Caco-2 (cell line): ENCODE measurements at regions not wholly inside any gene's neighbourhood (a gene's known extent, or its start where the extent isn't known, plus 50 kb on each side); places are given as distances from the start of the nearest gene placed in this dataset.

ENCODE experiments used
- BruUV-seq: library from RNA; stranded (reverse); fragments of 400-500 nt; replicated peaks from 2 replicates; lab custom pipeline; 2021; lab: Mats Ljungman, UMichigan
- CTCF ChIA-PET: fragments of 300-600 bp; sonication (Branson Sonifier 250); formaldehyde crosslinking; loops from one replicate; lab custom pipeline; 2022; ENCODE audit warnings: antibody characterized with exemption; lab: Charles Lee
- POLR2A ChIA-PET: fragments of 300-600 bp; sonication (Branson Sonifier 250); formaldehyde crosslinking; loops from one replicate; lab custom pipeline; 2022; ENCODE audit warnings: antibody characterized with exemption; lab: Charles Lee
- DNase-seq, 2 experiments: peaks; one replicate each; pipeline versions ENCODE4 v3.0.0 to v3.0.0-alpha.2; 2020 to 2022
- H3K27me3 ChIP-seq: replicated peaks from 2 replicates; pipeline ENCODE4 v1.6.0; 2011; ENCODE audit warnings: low read length; ENCODE audit not compliant: control insufficient read depth, insufficient read depth
- H3K36me3 ChIP-seq: 2 replicates; pipeline ENCODE4 v1.5.1; 2011; ENCODE audit warnings: low read length; ENCODE audit not compliant: control insufficient read depth, insufficient read depth
- H3K4me1 ChIP-seq: fragments of 250-450 bp; sonication (Bioruptor Pico); 2 replicates; pipeline ENCODE4 v1.5.1; 2020; ENCODE audit warnings: mild to moderate bottlenecking
- H3K4me3 ChIP-seq: 2 replicates; pipeline ENCODE4 v1.5.1; 2011; ENCODE audit warnings: low read depth, mild to moderate bottlenecking, control low read depth, low read length
- H3K9me3 ChIP-seq: fragments of 250-450 bp; sonication (Bioruptor Pico); 2 replicates; pipeline ENCODE4 v1.5.1; 2020; ENCODE audit warnings: mild to moderate bottlenecking, moderate library complexity
- H3K27ac Mint-ChIP-seq: one replicate; pipeline ENCODE4 v1.8.0; 2022; ENCODE audit warnings: mixed read lengths; ENCODE audit not compliant: unreplicated experiment
- H3K27me3 Mint-ChIP-seq: one replicate; pipeline ENCODE4 v1.8.0; 2022; ENCODE audit warnings: mixed read lengths; ENCODE audit not compliant: insufficient read depth, unreplicated experiment
- H3K36me3 Mint-ChIP-seq: one replicate; pipeline ENCODE4 v1.8.0; 2022; ENCODE audit warnings: mild to moderate bottlenecking, mixed read lengths; ENCODE audit not compliant: insufficient read depth, unreplicated experiment
- H3K4me1 Mint-ChIP-seq: one replicate; pipeline ENCODE4 v1.8.0; 2022; ENCODE audit warnings: low read depth, mixed read lengths; ENCODE audit not compliant: unreplicated experiment
- H3K4me3 Mint-ChIP-seq: one replicate; pipeline ENCODE4 v1.8.0; 2022; ENCODE audit warnings: mild to moderate bottlenecking, moderate library complexity, mixed read lengths; ENCODE audit not compliant: unreplicated experiment
- H3K9me3 Mint-ChIP-seq: one replicate; pipeline ENCODE4 v1.8.0; 2022; ENCODE audit warnings: mixed read lengths; ENCODE audit not compliant: unreplicated experiment
- CTCF ChIP-seq, 2 experiments: fragments of 200-600 bp in 1 of 2; IDR thresholded peaks; 1 replicate in 1 of 2; 2 replicates in 1 of 2; pipeline versions ENCODE4 v1.5.1 to v1.8.0; 2011 to 2022; ENCODE audit warnings: antibody characterized with exemption in 1 of 2, control low read depth in 1 of 2, inconsistent platforms in 1 of 2, low read depth in 1 of 2, low read length in 1 of 2, mild to moderate bottlenecking in 1 of 2, moderate library complexity in 1 of 2; ENCODE audit not compliant: insufficient read depth in 1 of 2, severe bottlenecking in 1 of 2, unreplicated experiment in 1 of 2
- intact Hi-C: fragments of 100-400 bp; cut with micrococcal nuclease; formaldehyde crosslinking; loops from one replicate; pipeline ENCODE4 v1.10.0; 2022; ENCODE audit not compliant: unreplicated experiment

GRCh38 chr2:83584672-83585071 is 874.4 kb downstream of the SUCLG1 start:
- Histone ChIP-seq H3K27me3 (no peaks in the 10 kb centered on the region), H3K9me3 (no peaks in the 10 kb centered on the region), H3K4me3 (no peak overlapping the region), H3K36me3 (no peaks in the 10 kb centered on the region), H3K4me1 (no peaks in the 10 kb centered on the region)
- no peak for TF ChIP-seq CTCF (IDR thresholded peaks at IDR 0.05; ENCODE audit: insufficient read depth in 1 of 2, low read depth in 1 of 2, low read length in 1 of 2, severe bottlenecking in 1 of 2, unreplicated experiment in 1 of 2)
- no peaks in the 10 kb centered on the region for H3K9me3 Mint-ChIP-seq
- DNase-seq, result no peak
- no peaks in the 10 kb centered on the region for H3K27me3 Mint-ChIP-seq
- H3K27ac Mint-ChIP-seq, result no peak overlapping the region
- no peaks in the 10 kb centered on the region for H3K4me1 Mint-ChIP-seq
- H3K4me3 Mint-ChIP-seq, result no peak overlapping the region
- no peaks in the 10 kb centered on the region for H3K36me3 Mint-ChIP-seq
- BruUV-seq, result no TSS peak
- CTCF ChIA-PET, result no interaction called here
- POLR2A ChIA-PET, result no interaction called here
- intact Hi-C loops, result loop anchor here (5.0 kb wide), 1 partner anchor 233 kb away; no protein-coding TSS in a partner anchor

DNA sequence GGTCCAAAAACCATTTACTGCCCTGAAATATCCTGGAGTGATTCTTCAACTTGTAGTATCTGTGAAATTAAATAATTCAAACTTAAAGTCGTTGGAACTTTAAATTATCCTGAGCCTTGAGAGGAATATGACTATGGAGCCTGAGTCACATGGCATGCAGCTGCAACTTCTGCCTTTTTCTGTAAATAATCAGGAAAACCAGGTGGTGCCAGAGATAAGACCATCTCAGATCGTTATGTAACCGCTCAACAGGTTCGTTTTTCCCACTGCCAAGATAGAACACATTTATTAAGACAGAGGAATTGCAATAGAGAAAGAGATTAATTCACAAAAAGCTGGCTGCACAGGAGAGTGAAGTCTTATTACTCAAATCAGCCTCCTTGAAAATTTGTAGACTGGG is 876.5 kb downstream of the SUCLG1 start:
- intact Hi-C loops, result no loop called here
- Histone ChIP-seq H3K36me3 (no peaks in the 10 kb centered on the region), H3K27me3 (no peaks in the 10 kb centered on the region), H3K4me1 (no peaks in the 10 kb centered on the region), H3K9me3 (no peaks in the 10 kb centered on the region), H3K4me3 (no peak overlapping the region)
- H3K4me3 Mint-ChIP-seq, result no peak overlapping the region
- TF ChIP-seq CTCF (IDR thresholded peaks at IDR 0.05; ENCODE audit: insufficient read depth in 1 of 2, low read depth in 1 of 2, low read length in 1 of 2, severe bottlenecking in 1 of 2, unreplicated experiment in 1 of 2), result no peak
- H3K27me3 Mint-ChIP-seq, result no peaks in the 10 kb centered on the region
- no peaks in the 10 kb centered on the region for H3K9me3 Mint-ChIP-seq
- no peaks in the 10 kb centered on the region for H3K36me3 Mint-ChIP-seq
- no peak for DNase-seq
- ChIA-PET POLR2A (no interaction called here), CTCF (no interaction called here)
- BruUV-seq, result no TSS peak
- no peak overlapping the region for H3K27ac Mint-ChIP-seq
- no peaks in the 10 kb centered on the region for H3K4me1 Mint-ChIP-seq

GRCh38 chr2:83579507-83579906 is 879.6 kb downstream of the SUCLG1 start:
- CTCF ChIA-PET, result no interaction called here
- no peaks in the 10 kb centered on the region for H3K4me1 Mint-ChIP-seq

More at GRCh38 chr2:83579507-83579906, 879.6 kb downstream of the SUCLG1 start:
- no TSS peak for BruUV-seq
- Mint-ChIP-seq H3K4me3 (no peak overlapping the region), H3K36me3 (no peaks in the 10 kb centered on the region), H3K27me3 (peaks cover 3% of the 10 kb centered on the region), H3K9me3 (no peaks in the 10 kb centered on the region), H3K27ac (no peak overlapping the region)
- H3K4me1 ChIP-seq, result no peaks in the 10 kb centered on the region
- no peak overlapping the region for H3K4me3 ChIP-seq
- no peak for TF ChIP-seq CTCF (IDR thresholded peaks at IDR 0.05; ENCODE audit: insufficient read depth in 1 of 2, low read depth in 1 of 2, low read length in 1 of 2, severe bottlenecking in 1 of 2, unreplicated experiment in 1 of 2)
- POLR2A ChIA-PET, result no interaction called here
- H3K9me3 ChIP-seq, result no peaks in the 10 kb centered on the region
- intact Hi-C loops, result no loop called here
- DNase-seq, result no peak
- no peaks in the 10 kb centered on the region for H3K36me3 ChIP-seq
- no peaks in the 10 kb centered on the region for H3K27me3 ChIP-seq
